ENCODE measurements at regions not wholly inside any gene's neighbourhood (a gene's known extent, or its start where the extent isn't known, plus 50 kb on each side); places are given as distances from the start of the nearest gene placed in this dataset.

DNA sequence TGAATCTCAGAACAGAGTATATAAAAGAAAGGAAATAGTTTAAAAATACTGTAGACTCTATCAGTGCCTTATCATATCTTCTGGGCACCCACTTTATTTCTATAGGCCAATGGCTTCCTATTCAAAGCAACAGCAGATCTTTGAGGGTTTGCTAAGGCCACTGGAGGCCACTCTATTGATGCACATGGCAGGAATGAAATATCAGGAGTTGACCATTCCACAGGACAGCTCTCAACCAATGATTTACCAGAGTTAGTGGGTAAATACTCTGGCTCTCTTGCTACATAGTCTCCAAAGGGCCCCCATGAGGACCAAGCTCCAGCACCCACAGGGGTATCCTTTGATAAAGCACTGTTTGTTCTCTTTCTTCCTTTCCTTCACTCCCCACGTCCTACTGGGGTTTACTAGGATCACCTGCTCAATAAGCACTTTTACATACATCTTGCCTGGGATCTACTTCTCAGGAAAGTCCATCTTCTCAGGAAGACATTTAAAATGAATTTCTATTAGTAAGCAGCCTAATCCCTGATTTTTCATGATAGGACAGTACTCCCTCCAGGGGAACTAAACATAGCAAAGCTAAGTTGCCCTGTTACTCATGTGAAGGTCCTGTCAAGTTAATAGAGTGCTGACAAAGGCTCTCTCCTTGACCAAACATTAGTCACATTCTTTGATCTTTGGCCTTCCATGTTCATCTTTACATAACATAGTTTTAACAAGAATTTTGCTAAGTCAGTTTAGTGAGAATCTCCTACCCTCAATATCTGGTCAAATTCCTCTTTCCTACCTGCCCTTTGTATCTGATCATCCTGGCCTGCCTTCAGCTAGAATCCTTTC lies 459.7 kb downstream of the GRXCR1 start:
- DNase-seq, result no peak

DNA sequence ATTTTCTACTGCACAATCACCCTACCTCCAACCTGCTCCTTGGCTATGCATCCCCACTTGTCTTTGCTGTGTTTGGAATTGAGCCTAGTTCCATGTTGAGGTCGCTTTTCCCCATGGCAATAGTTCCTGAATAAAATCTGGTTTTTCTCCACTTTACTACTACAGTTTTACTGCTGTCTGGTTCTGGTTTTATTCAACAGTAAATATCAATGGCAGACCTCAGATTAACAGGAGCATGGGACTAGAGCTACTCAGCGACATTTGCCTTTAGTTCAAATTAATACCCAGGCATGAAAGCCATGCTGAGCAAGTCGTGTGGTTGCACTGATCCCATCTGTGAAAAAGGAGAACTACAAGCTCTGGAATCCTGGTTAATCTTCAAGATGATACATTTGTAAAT lies 460.3 kb downstream of the GRXCR1 start:
- DNase-seq, result no peak

DNA sequence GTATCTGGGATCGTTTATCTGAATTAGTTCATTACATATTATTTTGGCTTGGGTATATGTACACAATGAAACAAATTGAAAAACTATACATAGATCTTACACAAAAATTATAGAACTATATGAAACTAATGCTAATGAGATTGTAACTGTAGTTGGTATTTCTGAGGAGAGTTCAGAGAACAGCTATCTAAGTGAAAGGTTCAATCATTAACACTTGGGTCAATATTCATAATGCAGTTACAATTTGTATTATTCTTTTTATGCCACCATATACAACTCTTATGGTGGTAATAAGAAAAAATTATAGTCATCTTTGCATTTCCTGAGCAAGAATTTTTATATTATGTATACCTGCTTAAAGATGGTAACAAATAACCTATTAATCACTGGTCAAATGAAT lies 461.0 kb downstream of the GRXCR1 start:
- no peak for DNase-seq

DNA sequence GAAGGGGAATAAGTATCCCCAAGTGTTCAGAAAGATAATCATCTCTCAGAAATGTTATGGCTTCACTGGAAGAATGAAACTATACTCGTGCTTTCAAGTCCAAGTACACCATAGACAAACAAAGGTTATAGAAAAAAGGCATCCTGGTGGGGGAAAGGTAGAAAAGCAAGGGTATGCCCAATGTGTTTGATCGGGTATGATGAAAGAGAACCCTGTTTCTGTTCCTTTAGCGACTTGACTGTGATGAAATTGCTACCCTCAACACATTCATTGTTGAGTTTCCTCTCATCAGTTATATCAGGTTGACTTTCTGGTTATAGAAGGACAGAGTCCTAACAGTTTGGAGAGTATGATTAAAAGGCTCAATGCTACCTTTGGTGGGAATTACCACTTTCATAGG lies 464.3 kb downstream of the GRXCR1 start:
- no peak for DNase-seq

DNA sequence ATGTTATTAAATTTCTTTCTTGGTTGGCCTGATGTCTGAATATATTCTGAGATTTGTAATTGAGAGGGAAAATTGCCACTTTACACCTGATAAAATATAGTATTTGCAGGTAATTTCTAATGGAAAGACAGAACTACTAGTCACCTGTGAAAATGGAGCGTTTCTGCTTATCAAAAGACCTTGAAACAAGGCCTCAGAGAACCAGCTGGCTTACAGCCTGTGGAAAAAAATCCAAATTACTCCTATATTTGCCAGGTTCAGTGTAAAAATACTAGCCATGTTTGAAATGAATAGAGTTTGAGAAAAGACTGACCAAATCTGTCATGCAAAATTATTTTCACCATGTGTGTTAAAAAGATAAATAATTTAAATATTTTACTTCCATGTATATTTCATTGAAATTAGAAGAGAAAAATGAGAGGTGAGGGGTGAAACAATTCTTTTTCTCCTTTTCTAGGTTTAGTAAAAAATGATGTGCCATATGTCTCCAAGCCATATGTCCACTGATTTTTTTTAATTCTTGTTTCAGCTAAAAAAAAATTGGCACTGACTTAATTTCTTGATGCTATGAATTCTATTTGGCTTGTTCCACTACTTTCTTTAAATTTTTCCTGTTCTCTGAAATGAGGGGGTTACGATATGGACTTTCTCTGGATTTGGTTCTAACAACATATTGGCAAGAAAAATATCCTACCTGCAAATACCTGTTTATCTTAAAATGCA lies 464.9 kb downstream of the GRXCR1 start:
- DNase-seq, result no peak

DNA sequence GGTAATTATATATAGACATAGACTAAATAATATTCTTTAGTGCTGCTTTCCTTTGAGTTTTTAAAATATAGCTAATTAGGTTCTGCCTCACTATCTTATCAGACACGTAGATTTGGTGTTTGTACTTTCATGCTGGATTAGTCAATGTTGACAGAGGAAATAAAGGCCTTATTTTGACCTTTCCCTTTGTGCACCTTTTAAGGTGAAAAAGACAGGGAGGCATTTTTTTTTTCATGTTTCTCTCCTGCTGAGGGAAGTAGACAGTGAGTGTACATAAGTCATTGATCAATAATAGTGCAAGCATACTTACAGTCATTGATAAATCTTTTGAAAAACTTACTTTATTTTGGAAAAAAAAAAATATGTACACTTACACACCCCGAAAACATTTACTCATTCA lies 467.8 kb downstream of the GRXCR1 start:
- DNase-seq, result no peak

DNA sequence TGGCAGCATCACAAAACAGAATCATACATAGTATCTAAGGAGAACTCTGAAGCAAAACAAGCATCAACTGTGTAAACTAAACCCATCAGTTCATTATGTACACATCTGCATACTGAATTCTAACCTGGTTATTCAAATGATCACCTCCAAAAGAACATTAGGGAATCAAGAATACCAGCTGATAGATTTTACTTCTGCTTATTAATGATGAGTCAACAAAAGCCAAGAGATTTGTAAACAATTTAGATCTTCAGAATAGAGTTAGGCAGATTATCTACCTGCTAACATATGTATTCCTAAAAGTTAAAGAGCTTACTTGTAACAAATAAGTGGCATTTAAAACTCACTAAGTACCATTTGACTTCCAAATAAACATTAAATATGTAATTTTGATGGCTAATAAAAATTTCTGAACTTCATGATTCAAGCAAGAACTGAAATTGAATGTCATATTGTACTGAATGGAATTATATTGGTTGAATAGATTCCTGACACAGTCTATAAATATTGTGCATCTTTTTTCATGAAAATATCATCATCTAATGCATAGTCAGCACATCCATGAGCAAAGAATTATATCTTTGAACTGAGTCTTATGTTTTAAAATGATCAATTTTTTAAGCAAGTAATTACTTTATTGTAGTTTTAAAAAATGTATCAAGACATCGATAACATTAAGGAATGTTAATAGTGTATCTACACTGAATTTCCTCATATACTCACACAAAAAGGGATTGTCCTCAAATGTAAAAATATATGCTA lies 470.5 kb downstream of the GRXCR1 start:
- no peak for DNase-seq

DNA sequence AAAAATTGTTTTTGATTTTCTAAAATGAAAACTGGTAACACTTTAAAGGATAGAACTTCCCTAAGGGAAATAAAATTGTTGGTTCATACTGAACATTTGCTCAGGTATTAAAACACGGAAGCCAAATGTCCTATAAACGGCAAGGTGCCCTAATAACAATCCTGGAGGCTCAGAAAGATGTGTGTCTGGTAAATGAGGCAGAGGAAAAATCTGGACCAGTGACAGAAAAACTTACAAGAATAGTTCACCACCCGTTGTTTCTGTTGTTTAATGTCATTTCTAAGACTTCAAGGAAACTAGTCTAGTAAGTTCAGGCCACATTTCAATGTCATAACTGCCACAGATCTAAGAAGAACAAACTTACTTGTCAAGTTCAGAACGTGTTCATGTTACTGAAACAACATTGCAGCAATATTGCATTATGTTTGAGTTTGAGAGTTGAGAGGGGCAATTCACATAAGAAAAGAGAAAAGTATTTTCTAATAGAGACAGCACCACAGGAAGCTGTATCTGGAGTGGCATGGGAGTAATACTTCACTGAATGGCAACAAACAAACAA lies 476.6 kb downstream of the GRXCR1 start:
- no peak for DNase-seq

DNA sequence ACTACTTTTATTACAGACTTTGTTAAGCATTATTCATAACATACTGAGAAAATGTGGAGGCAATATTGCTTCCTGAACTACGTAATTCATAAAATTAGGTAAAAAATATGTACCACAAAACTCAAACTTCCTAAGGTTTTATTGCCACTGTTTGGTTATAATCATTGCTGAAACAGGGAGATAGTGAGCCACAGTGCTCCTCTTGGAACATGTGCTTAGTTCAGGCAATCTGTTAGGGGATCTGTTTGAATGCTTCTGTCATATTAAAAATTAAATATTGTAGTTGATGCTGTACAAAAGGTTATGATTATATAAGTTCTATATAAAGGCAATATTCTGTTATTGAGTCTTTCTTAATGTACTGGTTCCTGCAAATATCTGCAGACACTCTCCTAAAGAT lies 480.7 kb downstream of the GRXCR1 start:
- no peak for DNase-seq

DNA sequence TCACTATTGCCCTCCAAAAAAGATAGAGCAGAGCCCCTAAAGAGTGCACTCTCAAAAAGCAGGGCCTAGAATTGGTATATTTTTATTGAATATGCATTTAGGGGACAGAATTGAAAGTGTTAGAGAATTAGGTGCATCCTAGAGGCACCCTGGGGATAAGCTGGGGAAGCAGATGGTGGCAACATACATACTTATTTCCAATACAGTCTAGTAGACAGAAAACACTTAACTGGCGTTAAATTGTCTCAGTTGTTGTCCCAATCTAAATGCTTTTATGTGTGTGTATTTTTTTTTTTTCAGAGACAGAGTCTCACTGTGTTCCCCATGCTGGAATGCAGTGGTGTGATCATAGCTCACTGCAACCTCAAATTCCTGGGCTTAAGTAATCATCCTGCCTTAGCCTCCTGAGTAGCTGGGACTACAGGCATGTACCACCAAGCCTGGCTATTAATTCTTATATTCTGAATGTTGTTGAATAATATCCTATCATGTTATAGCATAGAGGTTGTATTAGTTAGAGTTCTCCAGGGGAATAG lies 481.8 kb downstream of the GRXCR1 start:
- DNase-seq, result no peak

DNA sequence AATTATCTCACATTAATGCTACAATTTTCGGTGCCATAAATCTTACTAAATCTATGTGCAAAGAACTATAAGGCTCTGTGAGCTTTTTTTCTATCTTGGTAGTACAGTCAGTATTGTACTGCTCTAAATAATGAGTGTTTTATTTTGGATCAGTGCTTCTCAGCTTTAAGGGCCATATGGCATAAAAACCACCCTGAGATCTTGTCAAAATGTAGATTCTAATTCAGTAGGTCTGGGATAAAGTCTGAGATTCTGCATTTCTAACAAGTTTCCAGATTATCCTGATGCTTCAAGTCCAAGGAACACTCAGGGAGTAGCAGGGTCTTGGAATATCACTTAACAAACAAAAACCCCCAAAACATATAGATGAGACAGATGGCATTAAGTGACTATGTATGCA lies 486.5 kb downstream of the GRXCR1 start:
- DNase-seq, result no peak

DNA sequence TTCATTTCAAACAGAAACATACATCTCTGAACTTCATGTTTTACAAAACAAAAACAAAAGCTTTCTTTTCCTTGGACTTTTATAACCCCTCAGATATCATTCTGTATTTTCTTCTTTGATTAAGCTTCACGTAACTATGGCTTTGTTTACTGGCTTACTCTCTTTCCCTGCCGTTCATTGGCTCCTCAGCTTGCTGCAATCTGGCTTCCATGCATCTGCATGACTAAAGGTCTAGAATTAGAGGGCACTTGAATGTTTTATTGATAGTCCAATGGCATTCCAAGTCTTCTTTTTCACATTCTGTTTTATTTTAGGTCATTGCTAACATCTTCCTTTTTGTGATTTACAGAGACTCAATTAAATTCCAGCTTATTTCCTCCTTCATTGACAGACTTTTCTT lies 487.6 kb downstream of the GRXCR1 start:
- no peak for DNase-seq

DNA sequence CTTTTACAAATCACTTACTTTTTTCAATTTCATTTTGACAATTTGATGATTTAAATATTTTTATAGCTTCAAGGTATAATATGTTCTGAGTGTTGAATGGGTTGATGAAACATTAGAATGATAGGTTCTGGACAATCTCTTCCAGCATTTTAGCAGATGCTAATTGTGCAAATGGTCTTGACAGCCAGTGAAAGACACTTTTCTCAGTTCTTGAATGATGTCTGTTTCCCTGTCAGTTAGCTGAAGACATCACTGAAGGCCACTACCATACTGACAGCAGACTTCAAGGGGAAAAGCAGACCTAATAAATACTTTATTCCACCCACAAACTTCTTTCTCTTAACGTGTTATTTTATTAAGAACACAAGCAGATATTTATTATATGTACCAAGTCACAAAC lies 498.6 kb downstream of the GRXCR1 start:
- no peak for DNase-seq

DNA sequence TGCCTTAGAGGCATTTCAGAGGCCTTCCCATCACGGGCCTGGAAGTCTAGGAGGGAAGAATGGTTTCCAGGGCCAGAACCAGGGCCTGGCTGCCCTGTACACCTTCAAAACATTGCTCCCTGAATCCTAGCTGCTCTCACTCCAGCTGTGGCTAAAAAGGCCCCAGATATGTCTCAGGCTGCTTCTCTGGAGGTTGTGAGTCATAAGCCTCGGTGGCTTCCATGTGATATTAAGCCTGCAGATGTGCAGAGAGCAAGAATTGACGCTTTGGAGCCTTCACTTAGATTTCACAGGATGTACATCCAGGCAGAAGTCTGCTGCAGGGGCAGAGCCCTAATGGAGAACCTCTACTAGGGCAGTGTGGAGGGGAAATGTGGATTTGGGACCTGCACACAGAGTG lies 502.5 kb downstream of the GRXCR1 start:
- DNase-seq, result no peak

DNA sequence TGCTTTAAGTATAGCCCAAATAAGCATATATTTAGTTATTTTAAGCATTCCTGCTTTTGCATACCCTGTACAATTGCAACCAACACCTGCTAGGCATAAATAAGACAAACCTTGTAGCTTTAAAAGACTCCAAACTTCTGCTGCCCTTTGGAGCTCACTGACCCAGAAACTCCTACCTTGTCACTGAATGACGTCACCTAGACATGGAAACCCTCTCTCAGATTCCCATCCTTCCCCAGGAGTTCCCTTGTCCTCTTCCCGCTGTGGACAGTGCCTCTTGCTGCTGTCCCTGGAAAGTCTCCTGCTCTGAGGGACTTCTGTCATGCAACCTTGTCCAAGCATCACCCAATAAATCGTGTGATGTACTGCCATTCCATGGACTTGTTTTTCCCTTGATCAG lies 507.2 kb downstream of the GRXCR1 start:
- no peak for DNase-seq

DNA sequence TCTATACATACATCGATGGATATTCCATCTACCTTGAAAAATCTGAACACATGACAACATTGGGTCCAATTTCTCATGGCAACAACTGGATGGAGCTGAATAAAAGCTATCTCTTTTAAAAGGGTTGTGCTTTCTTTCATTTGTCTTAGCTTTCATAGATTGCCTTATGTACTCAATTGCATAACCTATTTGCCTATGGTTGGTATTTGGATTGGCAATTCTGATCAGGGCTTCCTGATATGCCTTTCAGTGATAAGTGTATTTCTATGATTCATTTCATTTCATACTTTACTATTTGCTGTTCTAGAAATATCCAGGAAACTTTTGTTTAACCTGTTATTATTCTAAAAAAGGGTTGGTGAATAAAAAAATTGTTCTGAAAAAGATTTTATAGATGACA lies 509.9 kb downstream of the GRXCR1 start:
- no peak for DNase-seq

DNA sequence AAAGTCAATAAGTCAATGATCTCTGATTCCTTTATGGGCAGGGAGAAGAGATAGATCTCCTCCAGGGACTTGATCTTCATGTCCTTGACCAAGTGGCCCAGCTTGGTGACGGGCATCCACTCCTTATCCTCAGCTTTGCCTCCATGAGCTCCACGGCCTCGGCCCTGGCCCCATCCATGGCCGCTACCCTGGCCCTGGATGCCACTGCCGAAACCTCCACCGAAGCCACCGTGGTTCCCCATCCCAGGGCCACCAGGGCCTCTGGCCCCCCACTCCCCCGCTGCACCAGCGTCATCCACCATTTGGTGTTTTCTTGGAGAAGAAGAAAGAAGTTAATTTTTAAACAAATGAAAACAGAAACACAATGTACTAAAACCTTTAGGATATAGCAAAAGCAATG lies 518.1 kb downstream of the GRXCR1 start:
- no peak for DNase-seq

DNA sequence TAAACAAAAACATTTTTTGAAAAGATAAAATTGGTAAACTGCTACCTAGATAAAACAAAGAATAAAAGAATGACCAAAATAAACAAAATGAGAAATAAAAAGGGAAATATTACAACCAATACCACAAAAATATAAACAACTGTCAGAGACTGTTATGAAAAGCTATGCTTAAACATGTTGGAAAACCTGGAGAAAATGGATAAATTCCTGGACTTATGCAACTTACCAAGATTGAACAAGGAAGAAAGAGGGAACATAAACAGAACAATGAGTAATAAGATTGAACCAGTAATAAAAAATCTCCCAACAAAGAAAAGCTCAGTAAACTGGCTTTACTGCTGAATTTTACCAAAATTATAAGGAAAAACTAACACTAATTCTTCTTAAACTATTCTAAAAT lies 518.7 kb downstream of the GRXCR1 start:
- DNase-seq, result no peak

DNA sequence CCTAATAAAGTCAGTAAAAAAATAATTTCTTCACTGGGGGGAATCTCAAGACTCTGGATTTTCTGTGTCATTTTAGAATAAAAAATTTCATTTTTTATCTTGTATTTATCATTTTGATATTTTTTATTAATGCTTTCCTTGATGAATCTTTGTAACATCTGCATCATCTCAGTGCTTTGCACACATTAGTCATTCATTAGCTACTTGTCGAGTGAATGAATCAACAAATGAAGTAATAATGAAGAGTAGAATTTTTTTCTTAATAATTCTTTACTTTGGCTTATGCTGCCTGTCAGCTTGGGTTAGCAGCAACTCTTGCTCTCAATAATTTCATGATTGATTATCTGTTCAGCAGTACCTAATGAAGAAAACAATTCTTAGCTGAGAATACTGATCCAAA lies 530.8 kb downstream of the GRXCR1 start:
- DNase-seq, result no peak

DNA sequence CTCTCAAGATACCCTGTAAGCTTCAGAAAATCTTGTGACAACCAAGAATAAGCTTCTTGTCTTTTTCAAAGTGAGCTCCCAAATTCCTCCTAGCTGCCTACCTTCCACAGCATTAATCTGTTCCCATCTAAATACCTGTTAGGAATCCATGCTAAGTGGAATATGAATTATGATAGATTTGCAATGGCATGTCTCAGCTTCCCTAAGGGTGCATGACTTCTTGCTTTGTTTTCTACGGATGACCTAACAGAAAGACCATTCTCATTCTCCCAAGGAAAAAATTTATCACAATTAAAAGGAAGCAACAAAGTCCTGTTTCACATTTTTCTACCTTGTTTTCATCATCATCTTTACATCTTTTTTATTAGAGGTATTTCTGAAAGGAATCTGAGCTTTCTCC lies 532.7 kb downstream of the GRXCR1 start:
- no peak for DNase-seq

DNA sequence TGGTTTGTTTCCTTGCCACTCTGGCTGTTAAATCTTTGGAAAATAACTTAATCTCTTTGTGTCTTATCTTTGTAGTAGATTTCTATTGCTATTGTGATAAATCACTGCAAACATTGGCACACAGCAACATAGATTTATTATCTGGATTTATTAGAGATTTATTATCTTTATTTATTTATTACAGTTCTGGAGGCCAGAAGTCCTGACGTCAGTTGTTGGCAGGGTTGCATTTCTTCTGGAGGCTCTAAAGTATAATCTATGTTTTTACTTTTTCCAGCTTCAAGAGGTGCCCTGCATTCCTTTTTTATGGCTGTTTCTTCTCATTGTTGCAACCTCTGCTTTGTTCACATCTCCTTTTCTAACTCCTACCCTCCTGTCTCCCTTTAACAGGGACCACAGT lies 542.8 kb downstream of the GRXCR1 start:
- DNase-seq, result no peak

DNA sequence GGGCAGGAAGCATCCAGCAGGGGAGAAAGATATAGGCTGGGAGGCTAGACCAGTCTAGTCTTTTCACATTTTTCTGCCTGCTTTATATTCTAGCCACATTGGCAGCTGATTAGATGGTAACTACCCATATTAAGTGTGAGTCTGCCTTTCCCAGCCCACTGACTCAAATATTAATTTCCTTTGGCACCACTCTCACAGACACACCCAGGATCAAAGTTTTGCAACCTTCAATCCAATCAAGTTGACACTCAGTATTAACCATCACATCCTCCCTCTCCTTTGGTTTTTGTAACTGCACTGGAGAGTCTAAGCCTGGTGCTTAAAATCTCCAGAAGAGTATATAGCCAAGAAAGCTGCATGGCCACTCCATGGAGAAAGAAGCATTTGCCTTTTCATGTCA lies 560.4 kb downstream of the GRXCR1 start:
- DNase-seq, result no peak

DNA sequence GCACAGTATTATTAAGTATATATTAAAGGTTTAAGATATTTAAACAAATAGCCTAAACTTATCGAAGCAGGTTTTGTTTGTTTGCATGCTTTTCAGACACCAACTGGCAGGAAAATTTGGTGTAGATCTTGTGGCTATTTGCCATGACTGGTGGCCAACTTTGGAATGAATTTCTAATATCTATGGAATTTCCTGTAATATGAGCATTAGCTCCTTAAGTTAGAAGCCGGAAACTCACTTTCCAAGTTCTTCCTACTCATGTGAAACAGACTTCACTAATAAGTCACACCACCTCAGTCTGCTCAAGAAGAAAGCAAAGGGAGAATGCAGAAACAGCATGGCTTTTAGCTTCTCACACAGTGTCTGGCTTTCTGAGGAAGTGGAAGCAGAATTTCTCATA lies 563.9 kb downstream of the GRXCR1 start:
- DNase-seq, result no peak

Data from T1000 (cell line).